CD8-positive, alpha-beta memory T cell (primary cell): ENCODE measurements at regions not wholly inside any gene's neighbourhood (a gene's known extent, or its start where the extent isn't known, plus 50 kb on each side); places are given as distances from the start of the nearest gene placed in this dataset.
A peak's percentile ranks its signal among the peaks of the same experiment; 100 is the strongest.
"Not testable (repeated sequence)": the region's sequence is repeated elsewhere in the genome, so short reads cannot be mapped to it uniquely, and the experiment has no call there.

Experiments
- CTCF ChIA-PET: fragments of 350-600 bp; sonication (Branson Sonifier 250); formaldehyde crosslinking; loops from one replicate; lab custom pipeline; 2021; ENCODE audit warnings: antibody characterized with exemption; lab: Charles Lee
- POLR2A ChIA-PET: fragments of 350-600 bp; sonication (Branson Sonifier 250); formaldehyde crosslinking; loops from one replicate; lab custom pipeline; 2021; ENCODE audit warnings: antibody characterized with exemption; lab: Charles Lee
- DNase-seq, 5 donors: peaks; one replicate each; pipeline versions ENCODE4 v3.0.0 to v3.0.0-alpha.2; 2020 to 2022; ENCODE audit warnings: mixed read lengths in 1 of 5
- H3K27ac ChIP-seq: one replicate; pipeline ENCODE4 v1.7.0; 2013; ENCODE audit warnings: low read depth, mild to moderate bottlenecking, low read length, moderate library complexity
- H3K27me3 ChIP-seq: 2 replicates; pipeline ENCODE4 v1.7.0; 2013; ENCODE audit warnings: low read length, mild to moderate bottlenecking; ENCODE audit not compliant: insufficient read depth, poor library complexity, severe bottlenecking
- H3K36me3 ChIP-seq: 2 replicates; pipeline ENCODE4 v1.7.0; 2013; ENCODE audit warnings: mild to moderate bottlenecking, low read length, moderate library complexity; ENCODE audit not compliant: insufficient read depth
- H3K4me1 ChIP-seq: 2 replicates; pipeline ENCODE4 v1.7.0; 2013; ENCODE audit warnings: mild to moderate bottlenecking, low read length, moderate library complexity; ENCODE audit not compliant: insufficient read depth
- H3K4me3 ChIP-seq: 2 replicates; pipeline ENCODE4 v1.7.0; 2013; ENCODE audit warnings: mild to moderate bottlenecking, low read length
- H3K9me3 ChIP-seq: 2 replicates; pipeline ENCODE4 v1.7.0; 2013; ENCODE audit warnings: mild to moderate bottlenecking, low read length
- H3K27ac Mint-ChIP-seq, 8 donors: one replicate each; pipeline ENCODE4 v1.8.0; 2020 to 2021; ENCODE audit warnings: mixed read lengths in 8 of 8, mild to moderate bottlenecking in 6 of 8, inconsistent platforms in 3 of 8, moderate library complexity in 3 of 8
- H3K27me3 Mint-ChIP-seq, 2 donors: one replicate each; pipeline ENCODE4 v1.8.0; 2020 to 2021; ENCODE audit warnings: mixed read lengths in 2 of 2, mild to moderate bottlenecking in 1 of 2, moderate library complexity in 1 of 2
- H3K36me3 Mint-ChIP-seq, 3 donors: one replicate each; pipeline ENCODE4 v1.8.0; 2020 to 2021; ENCODE audit warnings: mixed read lengths in 3 of 3, inconsistent platforms in 1 of 3, mild to moderate bottlenecking in 1 of 3
- H3K4me1 Mint-ChIP-seq, 3 donors: one replicate each; pipeline ENCODE4 v1.8.0; 2020 to 2021; ENCODE audit warnings: mixed read lengths in 3 of 3, inconsistent platforms in 1 of 3, mild to moderate bottlenecking in 1 of 3
- H3K4me3 Mint-ChIP-seq, 7 donors: one replicate each; pipeline ENCODE4 v1.8.0; 2020 to 2021; ENCODE audit warnings: mixed read lengths in 7 of 7, mild to moderate bottlenecking in 6 of 7, moderate library complexity in 4 of 7, inconsistent platforms in 2 of 7
- H3K9me3 Mint-ChIP-seq, 5 donors: one replicate each; pipeline ENCODE4 v1.8.0; 2020 to 2022; ENCODE audit warnings: mixed read lengths in 5 of 5, mild to moderate bottlenecking in 3 of 5, moderate library complexity in 2 of 5, inconsistent platforms in 1 of 5

- no peaks in the 10 kb centered on the region for H3K4me1 Mint-ChIP-seq
- H3K9me3 Mint-ChIP-seq: peaks cover 5 to 8% (median 7%) of the 10 kb centered on the region in 5 donors
- no peaks in the 10 kb centered on the region for H3K9me3 ChIP-seq
- H3K27ac Mint-ChIP-seq: no peak overlapping the region
- ChIA-PET CTCF (no interaction called here), POLR2A (no interaction called here)
- no peaks in the 10 kb centered on the region for H3K36me3 Mint-ChIP-seq
- H3K27ac ChIP-seq: no peak overlapping the region
- H3K4me3 Mint-ChIP-seq: no peak overlapping the region
- no peaks in the 10 kb centered on the region for H3K36me3 ChIP-seq
- H3K27me3 ChIP-seq: no peaks in the 10 kb centered on the region
- DNase-seq: no peak
- no peak overlapping the region for H3K4me3 ChIP-seq
- no peaks in the 10 kb centered on the region for H3K4me1 ChIP-seq
- H3K27me3 Mint-ChIP-seq: peaks cover 0 to 49% of the 10 kb centered on the region in 2 donors
Measured at GRCh38 chr18:35888329-35888728, 84.2 kb upstream of the RMP24 start.

GRCh38 chr18:35889677-35890076 is 82.8 kb upstream of the RMP24 start:
- H3K27ac ChIP-seq: no peak overlapping the region
- H3K27ac Mint-ChIP-seq: no peak overlapping the region
- CTCF ChIA-PET: no interaction called here
- H3K27me3 Mint-ChIP-seq: peaks cover 0 to 40% of the 10 kb centered on the region in 2 donors
- no peaks in the 10 kb centered on the region for H3K4me1 ChIP-seq
- POLR2A ChIA-PET: no interaction called here
- no peaks in the 10 kb centered on the region for H3K36me3 Mint-ChIP-seq
- no peaks in the 10 kb centered on the region for H3K4me1 Mint-ChIP-seq
- DNase-seq: no peak
- H3K4me3 ChIP-seq: no peak overlapping the region
- H3K9me3 Mint-ChIP-seq: peaks cover 5 to 8% (median 7%) of the 10 kb centered on the region in 5 donors
- no peak overlapping the region for H3K4me3 Mint-ChIP-seq
- no peaks in the 10 kb centered on the region for H3K36me3 ChIP-seq
- no peaks in the 10 kb centered on the region for H3K27me3 ChIP-seq
- H3K9me3 ChIP-seq: no peaks in the 10 kb centered on the region

- Histone ChIP-seq H3K27ac (no peak overlapping the region), H3K9me3 (no peaks in the 10 kb centered on the region), H3K27me3 (no peaks in the 10 kb centered on the region), H3K4me1 (no peaks in the 10 kb centered on the region), H3K4me3 (no peak overlapping the region), H3K36me3 (no peaks in the 10 kb centered on the region)
- Mint-ChIP-seq H3K4me3 (no peak overlapping the region), H3K27me3 (peaks cover 0 to 37% of the 10 kb centered on the region in 2 donors), H3K27ac (no peak overlapping the region), H3K4me1 (no peaks in the 10 kb centered on the region), H3K9me3 (peaks cover 5 to 8% (median 7%) of the 10 kb centered on the region in 5 donors), H3K36me3 (no peaks in the 10 kb centered on the region)
- ChIA-PET POLR2A (no interaction called here), CTCF (no interaction called here)
- DNase-seq: no peak
Measured at GRCh38 chr18:35890323-35890722, 82.2 kb upstream of the RMP24 start.

GRCh38 chr18:35892118-35892517 is 80.4 kb upstream of the RMP24 start:
- no peaks in the 10 kb centered on the region for H3K4me1 ChIP-seq
- no peaks in the 10 kb centered on the region for H3K36me3 Mint-ChIP-seq
- ChIA-PET POLR2A (no interaction called here), CTCF (no interaction called here)
- H3K9me3 ChIP-seq: no peaks in the 10 kb centered on the region
- no peak overlapping the region for H3K27ac Mint-ChIP-seq
- no peaks in the 10 kb centered on the region for H3K4me1 Mint-ChIP-seq
- H3K4me3 ChIP-seq: no peak overlapping the region
- H3K27ac ChIP-seq: no peak overlapping the region
- no peak for DNase-seq
- H3K27me3 ChIP-seq: no peaks in the 10 kb centered on the region
- peaks cover 5 to 8% (median 7%) of the 10 kb centered on the region in 5 donors for H3K9me3 Mint-ChIP-seq
- H3K36me3 ChIP-seq: no peaks in the 10 kb centered on the region
- H3K4me3 Mint-ChIP-seq: no peak overlapping the region
- H3K27me3 Mint-ChIP-seq: peaks cover 3 to 35% of the 10 kb centered on the region in 2 donors

- H3K4me3 ChIP-seq, H3K27ac ChIP-seq, DNase-seq, H3K9me3 ChIP-seq, H3K36me3 ChIP-seq, CTCF ChIA-PET, H3K4me3 Mint-ChIP-seq, H3K36me3 Mint-ChIP-seq, POLR2A ChIA-PET, H3K4me1 Mint-ChIP-seq, H3K4me1 ChIP-seq, H3K27ac Mint-ChIP-seq, H3K9me3 Mint-ChIP-seq, H3K27me3 ChIP-seq: not testable (repeated sequence)
- peaks cover 6 to 19% of the 10 kb centered on the region in 2 donors for H3K27me3 Mint-ChIP-seq
Measured at GRCh38 chr18:35897481-35897880, 75.0 kb upstream of the RMP24 start.

GRCh38 chr18:35904389-35905037 is 68.0 kb upstream of the RMP24 start:
- no peaks in the 10 kb centered on the region for H3K36me3 Mint-ChIP-seq
- no peaks in the 10 kb centered on the region for H3K4me1 Mint-ChIP-seq
- Histone ChIP-seq H3K27me3 (no peaks in the 10 kb centered on the region), H3K9me3 (no peaks in the 10 kb centered on the region), H3K27ac (no peak overlapping the region), H3K36me3 (no peaks in the 10 kb centered on the region), H3K4me1 (no peaks in the 10 kb centered on the region), H3K4me3 (no peak overlapping the region)
- H3K9me3 Mint-ChIP-seq: peaks cover 0 to 4% (median 0%) of the 10 kb centered on the region in 5 donors
- peak overlapping the region in 1 of 7 donors; percentile 27 for H3K4me3 Mint-ChIP-seq
- CTCF ChIA-PET: no interaction called here
- POLR2A ChIA-PET: no interaction called here
- peaks cover 0 to 2% of the 10 kb centered on the region in 2 donors for H3K27me3 Mint-ChIP-seq
- DNase-seq: no peak
- no peak overlapping the region for H3K27ac Mint-ChIP-seq

GRCh38 chr18:35905436-35905835 is 67.0 kb upstream of the RMP24 start:
- no peak overlapping the region for H3K27ac ChIP-seq
- Mint-ChIP-seq H3K4me3 (no peak overlapping the region), H3K9me3 (peaks cover 0 to 4% (median 0%) of the 10 kb centered on the region in 5 donors), H3K4me1 (no peaks in the 10 kb centered on the region), H3K27me3 (peaks cover 0 to 2% of the 10 kb centered on the region in 2 donors), H3K27ac (no peak overlapping the region), H3K36me3 (no peaks in the 10 kb centered on the region)
- H3K4me3 ChIP-seq: no peak overlapping the region
- H3K27me3 ChIP-seq: no peaks in the 10 kb centered on the region
- no peaks in the 10 kb centered on the region for H3K36me3 ChIP-seq
- CTCF ChIA-PET: no interaction called here
- DNase-seq: no peak
- no peaks in the 10 kb centered on the region for H3K4me1 ChIP-seq
- no peaks in the 10 kb centered on the region for H3K9me3 ChIP-seq
- POLR2A ChIA-PET: no interaction called here

- H3K4me3 Mint-ChIP-seq, H3K4me1 Mint-ChIP-seq, H3K27ac Mint-ChIP-seq, H3K27ac ChIP-seq, DNase-seq, H3K4me1 ChIP-seq, POLR2A ChIA-PET, CTCF ChIA-PET, H3K9me3 ChIP-seq, H3K4me3 ChIP-seq, H3K9me3 Mint-ChIP-seq, H3K36me3 Mint-ChIP-seq, H3K27me3 Mint-ChIP-seq, H3K36me3 ChIP-seq, H3K27me3 ChIP-seq: not testable (repeated sequence)
Measured at GRCh38 chr18:35906291-35906690, 66.2 kb upstream of the RMP24 start.
